ENCODE measurements at regions not wholly inside any gene's neighbourhood (a gene's known extent, or its start where the extent isn't known, plus 50 kb on each side); places are given as distances from the start of the nearest gene placed in this dataset.

DNA sequence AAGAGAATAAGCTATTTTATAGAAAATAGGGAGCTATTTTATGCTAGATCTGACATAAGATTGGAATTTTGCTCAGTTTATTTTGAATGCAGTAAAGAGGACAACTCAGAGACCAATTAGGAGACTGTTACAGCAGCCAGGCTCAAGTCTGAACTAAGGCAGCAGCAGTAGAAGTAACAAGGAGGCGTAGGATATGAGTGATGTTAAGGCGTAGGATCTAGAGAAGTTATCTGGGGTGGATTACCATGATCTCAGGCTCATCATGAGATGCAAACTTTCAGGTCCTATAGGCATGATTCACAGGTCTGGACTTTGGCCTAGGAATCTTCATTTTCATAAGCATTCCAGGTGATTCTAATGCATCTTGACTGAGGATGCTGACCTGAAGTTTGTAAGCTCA, 108.9 kb upstream of the BLID start:
- no peak for DNase-seq

DNA sequence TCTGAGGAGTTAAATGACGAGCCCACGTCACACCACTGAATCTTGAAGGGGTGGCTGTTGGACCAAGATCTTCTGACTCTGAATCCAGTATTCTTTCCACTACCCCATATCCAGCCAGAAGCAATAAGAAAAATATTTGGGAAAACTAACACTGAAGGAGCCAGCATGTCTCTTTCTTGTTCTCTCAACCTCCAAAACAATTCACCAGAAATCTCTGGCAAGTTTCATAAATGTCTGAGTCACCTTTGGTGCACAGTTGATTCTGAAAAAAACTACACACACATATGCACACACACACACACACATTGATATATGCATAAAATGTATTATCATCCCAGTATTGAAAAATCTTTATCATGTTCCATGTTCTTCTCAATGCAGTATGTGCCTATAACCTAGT, 104.3 kb upstream of the BLID start:
- DNase-seq: no peak

DNA sequence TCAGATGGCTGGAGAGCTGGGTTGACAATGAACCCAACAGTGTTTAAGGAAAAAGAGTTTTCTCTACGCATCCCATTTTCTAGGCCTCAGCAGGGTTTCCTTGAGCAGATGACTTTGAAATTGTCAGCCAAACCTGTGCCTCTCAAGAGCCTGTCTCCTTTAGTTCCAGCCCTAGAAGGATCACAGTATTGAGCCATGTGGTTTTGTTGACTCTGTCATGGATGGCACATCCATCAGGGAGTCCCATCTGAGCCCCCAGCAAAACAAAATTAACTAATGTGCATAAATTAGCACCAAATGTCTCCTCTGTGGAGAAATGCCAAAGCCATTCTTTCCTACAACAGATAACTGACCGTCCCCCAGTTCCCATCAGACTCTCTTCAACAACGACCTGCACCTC, 103.8 kb upstream of the BLID start:
- DNase-seq: no peak

DNA sequence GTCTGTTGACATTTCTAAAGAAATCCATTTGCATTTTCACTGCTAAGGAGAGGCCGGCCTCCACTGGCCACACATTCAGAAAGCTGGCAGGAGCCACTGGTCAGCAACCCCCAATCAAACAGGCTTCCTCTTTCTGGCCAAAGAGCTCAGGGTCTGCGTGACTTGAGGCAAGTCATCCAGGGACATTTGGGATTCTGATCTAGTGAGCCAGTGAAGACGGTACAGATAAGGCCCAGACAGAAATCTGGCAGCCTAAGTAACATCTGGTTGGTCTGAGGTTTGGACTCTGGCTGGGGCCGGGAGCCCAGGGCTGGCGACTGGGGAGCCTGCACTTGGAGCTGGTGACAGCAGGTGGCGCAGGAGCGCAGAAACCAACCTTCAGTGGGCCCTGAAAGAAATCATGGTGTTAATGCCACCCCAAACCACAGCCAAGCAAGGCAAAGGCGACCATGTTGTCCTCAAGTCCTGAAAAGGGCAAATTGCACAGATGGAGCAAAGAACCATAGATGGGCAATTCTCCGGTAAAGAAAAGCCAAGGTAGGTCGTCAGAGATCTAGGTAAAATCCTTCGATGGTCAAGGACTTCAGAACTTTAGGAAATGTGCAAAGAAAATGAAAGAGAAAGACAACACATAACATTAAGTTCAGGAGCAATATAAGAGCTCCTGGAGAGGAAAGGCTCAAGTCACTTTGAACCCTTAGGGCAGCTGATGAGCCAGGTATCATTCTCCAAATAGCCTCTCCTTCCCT, 99.4 kb upstream of the BLID start:
- DNase-seq: peak; percentile 49

DNA sequence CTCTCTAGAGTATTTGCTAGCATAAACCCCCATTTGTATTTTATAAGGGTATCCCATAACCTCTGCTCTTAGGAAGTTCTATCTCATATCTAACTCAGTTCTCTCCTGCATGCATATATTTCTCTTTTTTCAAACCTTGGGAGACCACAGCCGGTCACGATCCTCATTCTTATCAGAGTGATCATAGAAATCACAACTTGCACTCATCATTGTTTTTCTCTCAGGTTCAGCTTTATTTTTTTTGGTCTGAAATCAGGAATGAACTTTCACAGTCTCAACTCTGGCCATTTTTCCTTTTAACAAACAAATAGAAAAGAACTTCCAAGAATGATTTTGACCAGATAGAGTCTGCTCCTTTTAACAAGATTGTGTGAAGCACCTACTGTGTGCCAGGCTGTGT, 98.6 kb upstream of the BLID start:
- DNase-seq: no peak

DNA sequence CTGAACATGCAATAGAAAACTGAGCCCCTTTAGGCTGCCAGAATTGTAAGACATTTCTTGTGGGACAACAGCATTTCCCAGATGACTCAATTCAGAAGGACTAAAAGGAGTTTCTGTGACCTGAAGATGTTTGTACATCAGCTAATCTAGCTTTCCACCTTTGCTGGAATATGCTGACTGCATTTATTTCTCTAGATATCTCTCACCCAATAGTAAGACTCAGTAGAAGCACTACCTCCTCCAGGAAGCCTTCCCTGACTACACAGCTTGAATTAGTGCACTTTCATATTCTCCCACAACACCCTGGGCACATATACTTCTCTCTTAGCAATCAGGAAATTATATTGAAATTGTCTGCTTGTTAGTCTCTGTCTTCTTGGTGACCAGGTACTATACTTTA, 98.1 kb upstream of the BLID start:
- no peak for DNase-seq

DNA sequence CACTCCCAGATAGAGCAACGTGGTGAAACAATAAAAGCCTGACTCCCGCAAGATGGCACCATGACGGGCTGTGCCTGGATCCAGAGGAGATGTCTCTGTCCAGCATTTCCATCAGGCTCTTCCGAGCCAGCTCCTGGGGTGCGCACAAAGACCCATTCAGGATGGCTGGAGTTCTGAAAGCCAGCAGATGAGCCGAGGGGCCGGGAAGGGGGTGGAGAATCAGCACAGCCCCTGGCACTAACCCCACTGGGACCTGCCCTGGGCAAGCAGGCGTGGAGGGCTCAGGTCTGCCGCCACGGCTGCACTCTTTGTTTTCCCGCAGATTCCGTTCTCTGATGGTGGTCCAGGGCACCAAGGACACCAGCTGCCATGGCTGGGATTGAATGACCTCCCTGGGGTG, 97.2 kb upstream of the BLID start:
- no peak for DNase-seq

DNA sequence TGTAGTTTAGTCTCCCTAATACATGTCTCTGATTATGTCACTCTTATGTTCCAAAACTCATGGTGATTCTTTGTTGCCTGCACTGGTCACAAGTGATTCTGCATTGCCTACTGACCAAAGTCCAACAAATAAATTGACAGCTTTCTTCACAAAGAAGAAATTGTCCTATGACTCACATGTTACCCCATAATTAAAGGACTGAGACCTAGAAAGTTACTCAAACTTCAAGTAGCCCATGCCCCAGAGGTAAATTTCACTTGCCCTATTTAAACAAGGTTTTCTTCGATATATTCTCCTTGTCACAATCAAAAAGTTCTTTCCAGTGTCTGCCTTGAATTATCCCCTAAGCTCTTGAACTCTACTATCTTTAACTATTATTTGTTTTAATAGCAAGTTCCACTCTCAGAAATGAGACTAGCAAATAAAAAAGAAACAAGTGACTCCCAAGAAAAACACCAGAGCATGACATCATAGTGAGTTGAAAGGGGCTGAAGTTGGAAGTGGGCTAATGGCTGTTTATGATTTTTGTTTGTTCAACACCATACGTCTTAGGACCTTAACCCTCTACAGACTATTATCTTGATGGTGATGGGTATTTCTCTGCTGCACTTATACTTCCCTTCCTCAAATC, 94.5 kb upstream of the BLID start:
- no peak for DNase-seq

DNA sequence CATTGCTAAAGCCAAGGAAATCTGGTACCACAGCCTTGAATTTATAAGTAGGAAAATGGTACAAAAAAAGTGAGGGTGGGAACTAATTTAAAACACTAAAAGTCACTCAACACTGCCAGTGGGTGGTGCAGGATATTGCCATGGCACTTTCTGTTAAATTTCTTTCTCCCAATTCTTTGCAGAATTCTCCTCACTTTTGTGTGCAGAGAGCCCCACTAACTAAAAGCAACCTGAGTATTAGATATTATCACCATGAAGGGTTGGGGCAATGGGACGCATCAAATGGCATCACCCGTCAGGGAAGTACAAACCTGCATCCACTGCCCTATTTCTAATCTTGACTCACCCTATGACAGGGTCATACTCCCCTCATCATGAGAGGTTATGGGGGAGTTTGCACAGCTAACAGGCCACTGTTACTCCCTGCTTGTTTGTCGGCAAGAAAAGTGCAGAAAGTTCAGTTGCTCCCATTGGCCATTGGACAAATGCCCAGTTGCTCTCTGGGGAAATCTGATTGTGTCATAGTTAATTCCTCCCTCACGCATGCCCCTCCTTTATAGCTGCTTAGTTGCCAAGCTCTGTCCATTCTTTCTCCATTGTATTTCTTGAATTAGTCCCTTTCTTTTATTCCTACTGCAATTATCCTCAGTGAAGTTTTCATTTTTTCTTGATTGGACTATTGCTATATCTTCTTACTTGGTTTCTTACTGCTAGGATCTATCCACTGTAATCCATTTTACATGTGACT, 93.8 kb upstream of the BLID start:
- DNase-seq: no peak

DNA sequence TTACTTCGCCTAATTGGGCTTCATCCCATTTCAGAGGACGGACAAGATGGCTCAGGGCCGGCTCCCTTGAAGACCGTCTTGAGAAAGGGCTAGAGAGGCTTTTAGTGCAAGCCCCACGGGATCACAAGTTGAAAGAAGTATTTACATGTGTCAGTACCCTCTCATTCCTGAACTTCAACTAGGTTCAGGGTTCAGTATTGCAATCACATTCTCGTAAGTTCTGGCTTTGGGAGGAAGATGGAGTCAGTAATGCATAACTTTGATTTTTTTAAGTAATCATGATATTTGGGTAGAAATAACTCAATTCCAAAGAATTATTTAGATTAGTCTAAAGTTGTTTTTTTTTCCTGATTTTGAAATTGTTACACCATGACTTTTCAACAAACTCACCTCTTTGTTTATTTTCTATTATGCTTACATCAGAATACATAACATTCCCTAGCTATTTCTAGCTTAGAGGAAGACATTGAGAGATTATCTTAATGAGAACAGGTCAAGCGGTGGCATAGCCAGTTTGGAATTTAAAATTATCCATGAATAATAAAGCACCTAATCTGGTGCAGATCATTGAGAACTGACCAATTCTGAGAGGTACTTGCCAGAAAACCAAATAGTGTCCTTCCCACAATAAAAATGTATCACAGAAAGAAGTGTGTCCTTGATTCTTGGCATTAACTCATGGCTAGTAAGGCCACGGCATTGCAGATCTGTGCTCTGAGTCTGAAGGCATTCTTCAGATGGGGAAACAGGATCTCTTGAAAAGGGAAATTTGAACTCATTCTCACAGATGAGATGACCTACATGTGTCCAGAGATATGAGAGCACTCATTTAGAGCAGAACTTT, 92.1 kb upstream of the BLID start:
- no peak for DNase-seq

DNA sequence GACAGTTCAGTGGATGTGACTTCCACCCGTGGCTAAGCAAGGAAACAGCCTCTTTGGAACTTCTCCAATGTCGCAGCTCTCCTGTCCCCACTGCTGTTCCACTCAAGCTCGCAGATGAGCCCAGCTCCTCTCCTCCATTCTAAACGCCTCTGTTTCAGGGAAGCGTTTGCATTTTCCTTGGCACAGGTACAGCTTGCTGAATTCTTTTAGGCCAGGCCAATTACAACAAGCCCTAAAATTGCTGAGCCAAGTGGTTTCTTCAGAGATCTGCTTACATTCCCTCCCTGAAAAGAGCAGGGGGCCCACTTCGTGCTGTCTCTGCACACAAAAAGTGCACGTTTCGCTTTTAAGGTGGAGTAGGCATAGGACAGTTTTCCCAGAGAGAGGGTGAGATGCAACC, 91.5 kb upstream of the BLID start:
- no peak for DNase-seq

DNA sequence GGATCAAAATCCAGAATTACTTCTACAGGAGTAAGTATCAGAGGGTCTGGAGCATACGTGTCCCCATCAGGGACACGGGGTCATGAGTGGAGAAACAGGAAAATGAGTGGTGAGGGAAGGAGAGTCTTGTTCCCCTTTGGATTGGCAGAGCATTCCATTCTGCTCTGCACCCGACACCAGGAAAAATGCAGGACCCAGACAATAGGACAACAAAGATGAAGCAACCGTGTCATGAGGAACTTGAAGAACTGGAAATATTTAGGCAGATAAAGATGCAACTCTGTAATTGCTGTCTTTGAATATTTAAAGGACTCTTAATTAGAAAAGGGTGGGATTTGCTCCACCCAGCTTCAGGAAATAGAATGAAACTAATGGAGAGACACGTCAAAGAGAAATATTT, 89.0 kb upstream of the BLID start:
- no peak for DNase-seq

DNA sequence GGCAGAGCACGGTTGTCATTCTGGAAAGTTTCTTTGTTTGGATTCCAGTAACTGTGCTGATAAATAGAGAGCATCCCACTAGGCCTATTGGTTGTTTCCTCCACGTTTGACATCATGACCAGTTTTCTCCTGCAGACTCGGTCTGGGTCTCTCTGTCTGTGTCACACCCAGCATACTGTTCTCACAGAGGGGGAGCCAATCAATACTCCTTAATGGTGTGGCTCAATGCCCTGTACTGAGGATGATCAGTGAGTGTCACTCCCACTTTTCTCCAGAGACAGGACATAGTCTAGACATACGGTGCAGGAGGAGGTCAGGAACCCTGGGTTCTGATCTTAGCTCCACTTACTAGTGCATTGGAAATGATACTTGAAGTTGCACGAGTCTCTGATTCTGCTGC, 88.2 kb upstream of the BLID start:
- DNase-seq: no peak

DNA sequence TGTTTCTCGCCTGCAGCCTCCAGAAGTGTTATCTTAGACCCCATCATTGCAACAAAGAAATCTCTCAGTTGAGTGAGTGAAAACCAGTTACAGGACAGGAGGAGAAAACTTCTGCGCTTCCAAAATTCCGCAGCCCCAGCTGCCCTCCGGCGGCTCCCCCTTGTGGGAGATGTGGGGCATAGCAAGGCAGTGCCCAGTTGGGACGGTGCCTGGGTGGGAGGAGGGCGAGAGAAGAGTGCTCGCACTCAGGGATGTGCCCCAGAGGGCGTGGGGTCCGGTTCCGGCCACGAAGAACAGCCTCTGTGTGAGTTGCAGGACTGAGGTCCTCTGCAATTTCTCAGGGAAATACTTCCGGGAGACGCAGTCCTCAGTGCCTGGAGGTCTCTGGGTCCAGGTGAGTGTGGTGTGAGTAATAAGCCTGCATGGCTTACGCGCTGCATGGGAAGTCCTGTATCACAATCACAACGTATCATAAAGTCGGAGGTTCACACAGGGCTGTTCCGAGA, 87.0 kb upstream of the BLID start:
- peak; percentile 60 for DNase-seq

DNA sequence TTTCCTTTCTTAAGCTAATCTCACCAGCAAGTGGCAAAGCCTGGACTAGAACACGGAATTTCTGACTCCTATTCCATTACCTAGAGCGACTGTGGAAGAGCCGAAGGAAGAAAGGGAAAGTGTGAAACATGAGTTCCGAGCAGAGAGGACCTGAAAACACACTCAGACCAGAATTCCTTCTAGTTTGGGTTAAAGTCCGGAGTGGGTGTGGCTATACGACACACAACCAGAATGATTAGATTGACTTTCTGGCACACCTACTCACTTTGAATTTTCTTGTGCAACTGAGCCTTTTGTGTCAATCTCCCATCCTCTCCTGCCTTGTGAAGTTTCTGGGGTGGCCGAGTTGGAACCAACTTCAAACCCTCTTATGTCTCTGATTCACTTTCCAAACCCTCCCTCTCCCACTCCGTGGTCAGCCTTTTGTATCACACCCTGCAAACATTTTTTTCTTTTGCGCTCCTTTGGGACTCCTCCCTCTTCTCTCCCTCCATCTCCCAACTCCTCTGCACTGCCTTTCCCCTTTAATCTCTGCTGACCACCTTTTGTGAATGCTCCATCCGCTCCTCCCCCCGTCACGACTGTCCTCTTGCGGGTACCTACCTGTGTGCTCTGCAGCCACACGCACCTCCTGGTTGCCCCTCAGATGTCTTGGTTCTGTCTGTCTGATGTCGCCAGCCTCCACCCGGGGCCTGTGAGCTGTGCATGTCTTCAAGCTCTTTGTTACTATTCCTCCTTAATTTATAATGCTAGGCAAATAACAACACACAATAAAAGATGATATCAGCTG, 86.3 kb upstream of the BLID start:
- no peak for DNase-seq

DNA sequence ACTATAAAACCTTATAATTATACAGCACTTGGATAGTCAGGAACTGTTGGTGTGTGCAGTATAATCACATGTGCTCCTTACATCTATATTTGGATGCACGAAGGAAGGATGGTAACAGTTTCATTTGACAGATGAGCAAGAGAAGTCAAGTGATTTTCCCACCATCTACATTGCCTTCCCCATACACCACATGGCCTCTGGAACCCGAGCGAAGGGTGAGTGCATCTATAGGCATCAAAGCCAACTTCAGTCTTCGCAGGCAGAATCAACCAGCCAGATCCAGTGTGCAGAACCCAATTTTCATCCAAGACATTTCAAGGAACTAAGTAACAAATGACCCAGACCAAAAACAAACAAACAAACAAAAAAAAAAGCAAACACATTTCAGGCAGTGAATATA, 85.1 kb upstream of the BLID start:
- no peak for DNase-seq

DNA sequence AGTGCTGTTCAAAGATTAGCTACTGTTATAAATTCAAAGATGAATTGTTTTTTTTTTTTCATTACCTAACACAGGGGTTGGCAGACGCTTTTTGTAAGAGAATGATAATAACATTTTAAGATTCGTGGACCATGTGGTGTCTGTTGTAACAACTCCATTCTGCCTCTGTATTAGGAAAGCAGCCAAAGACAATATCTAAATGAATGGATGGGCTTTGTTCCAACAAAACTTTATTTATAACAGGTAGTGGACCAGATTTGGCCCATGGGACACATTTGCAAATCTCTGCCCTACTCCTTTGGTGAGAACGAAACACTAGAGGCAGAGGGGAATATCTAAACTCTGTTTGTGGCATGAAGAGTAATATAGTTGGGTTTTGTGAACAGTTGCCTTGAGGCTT, 83.6 kb upstream of the BLID start:
- DNase-seq: no peak

DNA sequence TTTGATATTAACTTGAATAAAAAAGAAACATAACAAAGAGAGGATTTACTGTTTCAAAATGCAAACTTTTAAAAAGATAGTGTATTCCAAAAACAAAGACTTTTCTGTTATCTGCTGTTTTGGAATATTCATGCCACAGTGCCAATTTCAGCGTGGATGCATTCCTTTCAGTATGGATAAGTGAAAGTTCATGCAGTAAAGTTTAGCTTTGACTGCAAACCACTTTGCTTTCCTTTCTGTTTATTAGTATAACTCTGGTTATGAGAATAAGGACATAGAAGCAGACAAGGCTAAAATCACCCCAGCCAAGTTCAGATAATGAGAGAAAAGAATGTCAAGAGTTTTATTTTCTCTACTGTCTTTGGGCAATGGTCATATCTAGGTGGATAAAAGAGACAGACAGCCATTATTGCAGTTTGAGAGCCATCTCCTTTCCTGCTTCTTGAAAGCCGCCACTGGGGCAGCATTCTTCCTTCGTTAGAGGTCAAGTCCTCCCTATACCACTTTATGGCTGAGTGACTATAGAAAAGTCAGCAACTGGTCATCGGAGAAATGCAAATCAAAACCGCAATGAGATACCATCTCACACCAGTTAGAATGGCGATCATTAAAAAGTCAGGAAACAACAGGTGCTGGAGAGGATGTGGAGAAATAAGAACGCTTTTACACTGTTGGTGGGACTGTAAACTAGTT, 82.4 kb upstream of the BLID start:
- no peak for DNase-seq

DNA sequence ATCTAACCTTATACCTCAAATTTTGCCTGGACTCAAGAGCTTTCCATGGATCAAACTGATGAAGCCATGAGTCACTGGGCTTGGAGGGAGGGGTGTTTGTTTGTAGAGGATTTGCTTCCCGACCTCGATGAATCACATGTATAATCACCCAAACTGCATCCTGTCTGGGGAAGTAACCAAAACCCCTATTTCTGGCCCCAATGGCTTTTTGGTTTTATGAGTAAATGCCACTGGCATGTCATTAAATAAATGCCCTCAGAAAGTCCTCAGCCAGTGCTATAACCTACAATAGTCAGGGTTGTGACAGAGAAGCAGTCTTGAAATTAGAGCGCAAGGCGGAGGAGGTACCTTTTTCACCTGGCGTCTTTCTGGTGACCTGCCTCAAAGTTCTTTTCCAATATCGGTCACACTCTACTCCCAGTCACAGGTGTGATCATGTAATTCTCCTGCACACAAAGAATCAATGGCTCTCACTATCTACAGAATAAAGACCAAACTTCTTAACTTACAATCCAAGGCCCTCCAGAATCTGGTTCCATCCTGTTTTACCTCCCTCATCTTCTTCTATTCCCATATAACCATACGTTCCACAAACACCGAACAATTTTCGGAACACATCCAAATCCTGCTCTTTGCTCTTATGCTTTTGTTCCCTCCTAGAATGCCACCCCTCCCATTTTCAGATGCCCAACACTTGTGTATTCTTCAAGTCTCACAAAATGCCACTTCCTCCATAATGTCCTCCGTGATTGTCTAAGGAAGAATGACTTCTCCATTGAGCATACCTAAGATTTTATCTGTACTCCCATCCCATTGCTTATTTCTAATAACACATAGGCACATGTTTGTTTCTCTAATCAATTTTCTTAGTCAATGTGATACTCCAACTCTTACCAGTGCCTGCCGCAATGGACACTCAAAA, 81.3 kb upstream of the BLID start:
- peak; percentile 39 for DNase-seq

DNA sequence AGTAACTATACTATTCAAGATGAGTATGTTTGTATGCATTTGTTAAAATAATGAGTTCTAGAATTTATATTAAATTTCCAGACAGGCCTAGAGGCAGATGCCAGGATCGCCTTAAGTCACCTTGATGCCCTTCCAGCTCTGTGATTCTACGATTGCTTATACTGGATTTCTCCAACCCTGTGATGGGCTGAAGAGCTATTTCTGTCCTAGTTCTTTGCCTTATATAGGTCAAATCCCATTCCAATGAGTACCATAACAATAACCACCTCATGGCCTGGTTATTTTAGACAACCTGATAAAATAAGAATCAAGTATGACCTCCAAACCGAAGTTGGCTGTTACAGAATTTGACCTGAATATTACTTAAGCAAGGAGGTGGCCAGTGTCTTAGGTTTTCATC, 79.8 kb upstream of the BLID start:
- no peak for DNase-seq

Measured in 8988T (cell line).